Endothelial cell of umbilical vein (primary cell): ENCODE measurements at regions not wholly inside any gene's neighbourhood (a gene's known extent, or its start where the extent isn't known, plus 50 kb on each side); places are given as distances from the start of the nearest gene placed in this dataset.

Experiments used
- BruUV-seq: library from RNA; stranded (reverse); fragments of 400-500 nt; replicated peaks from 2 replicates; lab custom pipeline; 2021; lab: Mats Ljungman, UMichigan
- CTCF ChIA-PET: fragments of 300-600, 350-600 bp; sonication (Branson Sonifier 250); formaldehyde crosslinking; loops from one replicate; lab custom pipeline; 2021; ENCODE audit warnings: antibody characterized with exemption, inconsistent platforms; lab: Charles Lee
- POLR2A ChIA-PET: fragments of 300-600, 350-600 bp; sonication (Branson Sonifier 250); formaldehyde crosslinking; loops from one replicate; lab custom pipeline; 2021; ENCODE audit warnings: antibody characterized with exemption, inconsistent platforms; lab: Charles Lee
- DNase-seq: peaks from one replicate; pipeline ENCODE4 v3.0.0-alpha.2; 2011; ENCODE audit warnings: low read depth, low spot score
- FAIRE-seq: peaks from 2 replicates; lab custom pipeline; 2011; peaks lifted over from hg19 to GRCh38; lab: Jason Lieb, UNC
- H2AFZ ChIP-seq: 2 replicates; pipeline ENCODE4 v1.6.0; 2012; ENCODE audit warnings: low read depth, low read length, control low read depth, inconsistent platforms
- H3K27ac ChIP-seq: 2 replicates; pipeline ENCODE4 v1.5.1; 2011; ENCODE audit warnings: low read depth, mild to moderate bottlenecking, control low read depth, low read length, moderate library complexity; ENCODE audit not compliant: insufficient read depth
- H3K27me3 ChIP-seq, 2 experiments: 2 replicates each; pipeline versions ENCODE4 v1.6.0 to v1.6.1; 2011; ENCODE audit warnings: low read length in 2 of 2, mixed read lengths in 1 of 2; ENCODE audit not compliant: control insufficient read depth in 2 of 2, insufficient read depth in 2 of 2
- H3K36me3 ChIP-seq, 2 experiments: 2 replicates in 1 of 2; 3 replicates in 1 of 2; pipeline ENCODE4 v1.5.1; 2011; ENCODE audit warnings: low read length in 2 of 2, mild to moderate bottlenecking in 1 of 2, moderate library complexity in 1 of 2; ENCODE audit not compliant: control insufficient read depth in 2 of 2, insufficient read depth in 2 of 2; ENCODE audit errors: extremely low read depth in 1 of 2
- H3K4me1 ChIP-seq: 3 replicates; pipeline ENCODE4 v1.5.1; 2011; ENCODE audit warnings: mild to moderate bottlenecking, low read length; ENCODE audit not compliant: control insufficient read depth, insufficient read depth; ENCODE audit errors: extremely low read depth
- H3K4me2 ChIP-seq: 2 replicates; pipeline ENCODE4 v1.6.1; 2011; ENCODE audit warnings: low read length, control low read depth, mixed read lengths; ENCODE audit not compliant: insufficient read depth
- H3K4me3 ChIP-seq, 3 experiments: fragments of 200-600 bp in 1 of 3; sonication (generic), shearing (Covaris generic) in 1 of 3; replicated peaks in 1 of 3; 2 replicates each; pipeline ENCODE4 v1.5.1; 2011 to 2016; ENCODE audit warnings: control low read depth in 3 of 3, low read length in 3 of 3, mild to moderate bottlenecking in 2 of 3, inconsistent platforms in 1 of 3, low read depth in 1 of 3, moderate library complexity in 1 of 3; ENCODE audit not compliant: insufficient read depth in 1 of 3
- H3K79me2 ChIP-seq: 2 replicates; pipeline ENCODE4 v1.6.0; 2012; ENCODE audit warnings: low read length, inconsistent platforms; ENCODE audit not compliant: control insufficient read depth, insufficient read depth
- H3K9ac ChIP-seq: replicated peaks from 2 replicates; pipeline ENCODE3; 2011; ENCODE audit warnings: low read length, control low read depth; ENCODE audit not compliant: insufficient read depth; ENCODE audit errors: extremely low read depth
- H3K9me1 ChIP-seq: replicated peaks from 3 replicates; pipeline ENCODE4 v1.6.0; 2011; ENCODE audit warnings: mild to moderate bottlenecking, low read length; ENCODE audit not compliant: control insufficient read depth, insufficient read depth; ENCODE audit errors: extremely low read depth
- H3K9me3 ChIP-seq: replicated peaks from 2 replicates; pipeline ENCODE4 v1.5.1; 2012; ENCODE audit warnings: low read length, inconsistent platforms; ENCODE audit not compliant: control insufficient read depth, insufficient read depth
- H4K20me1 ChIP-seq: replicated peaks from 2 replicates; pipeline ENCODE3; 2011; ENCODE audit warnings: mild to moderate bottlenecking, low read length; ENCODE audit not compliant: control insufficient read depth, insufficient read depth; ENCODE audit errors: extremely low read depth
- CTCF ChIP-seq, 2 donors: IDR thresholded peaks; 1 replicate in 1 of 2; 2 replicates in 1 of 2; pipeline ENCODE4 v1.5.1; 2011; ENCODE audit warnings: low read length in 2 of 2, mild to moderate bottlenecking in 2 of 2, moderate library complexity in 2 of 2, control low read depth in 1 of 2, inconsistent platforms in 1 of 2, low read depth in 1 of 2; ENCODE audit not compliant: insufficient read depth in 1 of 2; ENCODE audit errors: extremely low read depth in 1 of 2
- EZH2 ChIP-seq: IDR thresholded peaks from 2 replicates; pipeline ENCODE4 v1.6.1; 2012; ENCODE audit warnings: borderline replicate concordance, low read depth, mild to moderate bottlenecking, moderate library complexity, low read length, inconsistent platforms; ENCODE audit not compliant: severe bottlenecking
- FOS ChIP-seq: IDR thresholded peaks from 2 replicates; pipeline ENCODE4 v1.6.1; 2011; ENCODE audit warnings: mild to moderate bottlenecking, low read length, moderate library complexity, borderline replicate concordance; ENCODE audit not compliant: insufficient read depth
- GATA2 ChIP-seq: IDR thresholded peaks from 2 replicates; pipeline ENCODE4 v1.7.0; 2011; ENCODE audit warnings: low read depth, mild to moderate bottlenecking, moderate library complexity, mixed read lengths, low read length; ENCODE audit not compliant: insufficient read length, insufficient read depth
- JUN ChIP-seq: IDR thresholded peaks from 2 replicates; pipeline ENCODE4 v1.6.1; 2011; ENCODE audit warnings: borderline replicate concordance, low read depth; ENCODE audit not compliant: insufficient read length, insufficient read depth
- MYC ChIP-seq: IDR thresholded peaks from one replicate; pipeline ENCODE4 v1.6.1; 2011; ENCODE audit warnings: mild to moderate bottlenecking, low read depth, low read length
- POLR2A ChIP-seq: IDR thresholded peaks from 2 replicates; pipeline ENCODE4 v1.6.1; 2012; ENCODE audit warnings: low read depth, mild to moderate bottlenecking, control low read depth, low read length
- POLR2AphosphoS5 ChIP-seq: IDR thresholded peaks from 2 replicates; pipeline ENCODE4 v1.6.1; 2012; ENCODE audit warnings: low read depth, mild to moderate bottlenecking, control low read depth, low read length, moderate library complexity; ENCODE audit not compliant: insufficient read depth
- dilution Hi-C: fragments of 300-500 bp; cut with MboI; formaldehyde crosslinking; loops from one replicate; pipeline ENCODE4 v1.15.0; 2019; ENCODE audit warnings: low sequenced_read_pairs; ENCODE audit not compliant: extremely low pct_ligation_motif_present
- intact Hi-C: fragments of 100-400 bp; cut with micrococcal nuclease; formaldehyde crosslinking; loops from one replicate; pipeline ENCODE4 v1.10.0; 2022
- TF ChIP-seq, protein P1 (sequence below): IDR thresholded peaks from 2 replicates; pipeline ENCODE4 v1.6.1; 2011; ENCODE audit not compliant: insufficient read depth, insufficient read length

DNA sequence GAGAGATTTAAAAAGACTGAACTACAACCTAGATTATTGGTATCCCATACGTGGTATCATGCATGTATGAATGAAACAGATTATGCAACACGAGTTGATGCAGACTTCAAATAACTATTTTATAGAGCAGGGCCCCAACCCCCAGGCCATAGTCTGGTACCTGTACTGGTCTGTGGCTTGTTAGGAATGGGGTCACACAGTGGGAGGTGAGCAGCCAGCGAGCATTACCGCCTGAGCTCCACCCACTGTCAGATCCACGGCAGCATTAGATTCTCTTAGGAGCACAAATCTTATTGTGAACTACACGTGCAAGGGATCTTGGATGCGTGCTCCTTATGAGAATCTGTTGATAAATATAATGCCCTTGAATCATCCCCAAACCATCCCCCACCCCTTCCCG, 320.2 kb downstream of the TBC1D4 start:
- Histone ChIP-seq H4K20me1 (no peaks in the 10 kb centered on the region), H3K4me1 (no peaks in the 10 kb centered on the region), H3K4me2 (no peak overlapping the region), H3K9ac (no peak overlapping the region), H3K27ac (no peak overlapping the region), H3K9me1 (no peaks in the 10 kb centered on the region), H2AFZ (no peak overlapping the region), H3K79me2 (no peaks in the 10 kb centered on the region), H3K9me3 (no peaks in the 10 kb centered on the region), H3K4me3 (no peak overlapping the region), H3K36me3 (no peaks in the 10 kb centered on the region), H3K27me3 (no peaks in the 10 kb centered on the region)
- dilution Hi-C loops, result no loop called here
- intact Hi-C loops, result no loop called here
- DNase-seq (no peak), FAIRE-seq (no peak)
- ChIA-PET POLR2A (no interaction called here), CTCF (no interaction called here)
- TF ChIP-seq POLR2A (no peak), GATA2 (no peak), JUN (no peak), MYC (no peak), POLR2AphosphoS5 (no peak), EZH2 (no peak)
- BruUV-seq, result no TSS peak

DNA sequence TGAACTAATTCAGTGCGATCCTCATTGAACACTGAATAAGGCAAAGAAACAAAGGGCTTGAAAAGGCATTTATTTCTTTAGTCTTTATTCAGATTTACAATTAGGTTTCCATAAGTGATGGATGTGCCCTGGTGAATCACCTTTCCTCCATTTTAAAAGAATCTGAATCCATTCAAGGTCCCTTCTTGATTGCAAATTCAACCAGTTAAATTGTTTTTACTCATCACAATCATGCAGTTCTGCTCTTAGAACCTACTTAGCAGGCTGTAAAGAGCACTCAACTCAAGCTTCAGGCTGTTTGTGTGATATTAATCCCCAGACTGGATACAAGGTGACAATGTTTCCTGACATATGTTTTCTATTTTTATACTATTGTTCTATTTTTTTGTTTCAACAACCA, 321.0 kb downstream of the TBC1D4 start:
- no peak for TF ChIP-seq POLR2A
- no peak for TF ChIP-seq MYC
- TF ChIP-seq, protein P1, sequence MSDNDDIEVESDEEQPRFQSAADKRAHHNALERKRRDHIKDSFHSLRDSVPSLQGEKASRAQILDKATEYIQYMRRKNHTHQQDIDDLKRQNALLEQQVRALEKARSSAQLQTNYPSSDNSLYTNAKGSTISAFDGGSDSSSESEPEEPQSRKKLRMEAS, result no peak
- no peak for TF ChIP-seq GATA2
- no peak for TF ChIP-seq FOS
- no peak for TF ChIP-seq POLR2AphosphoS5
- no peak for TF ChIP-seq CTCF (IDR thresholded peaks at IDR 0.05; ENCODE audit: extremely low read depth in 1 of 2, insufficient read depth in 1 of 2, low read depth in 1 of 2, low read length in 2 of 2)
- TF ChIP-seq EZH2, result no peak
- no peak for TF ChIP-seq JUN
- Histone ChIP-seq H3K36me3 (no peaks in the 10 kb centered on the region), H3K79me2 (no peaks in the 10 kb centered on the region), H3K4me1 (no peaks in the 10 kb centered on the region), H3K27me3 (no peaks in the 10 kb centered on the region), H4K20me1 (no peaks in the 10 kb centered on the region), H2AFZ (no peak overlapping the region), H3K9me3 (no peaks in the 10 kb centered on the region), H3K4me2 (no peak overlapping the region), H3K27ac (no peak overlapping the region), H3K9me1 (no peaks in the 10 kb centered on the region), H3K9ac (no peak overlapping the region), H3K4me3 (no peak overlapping the region)
- dilution Hi-C loops, result no loop called here
- no peak for DNase-seq
- POLR2A ChIA-PET, result no interaction called here
- CTCF ChIA-PET, result no interaction called here
- intact Hi-C loops, result no loop called here
- no peak for FAIRE-seq
- BruUV-seq, result no TSS peak
